HG02973 (cell line): ENCODE measurements at regions not wholly inside any gene's neighbourhood (a gene's known extent, or its start where the extent isn't known, plus 50 kb on each side); places are given as distances from the start of the nearest gene placed in this dataset.
A peak's percentile ranks its signal among the peaks of the same experiment; 100 is the strongest.

Experiments used
- ATAC-seq: cut with Tn5 transposase; IDR thresholded peaks from one replicate; pipeline ENCODE4 v1.9.1; 2021; ENCODE audit warnings: moderate library complexity; ENCODE audit not compliant: unreplicated experiment

- no peak for ATAC-seq
These were observed 70.4 kb upstream of the SMLR1 start for GRCh38 chr6:130756824-130757223.

GRCh38 chr6:130758813-130759212, 68.4 kb upstream of the SMLR1 start:
- no peak for ATAC-seq

- ATAC-seq: no peak
These were observed 67.2 kb upstream of the SMLR1 start for GRCh38 chr6:130760006-130760405.

GRCh38 chr6:130761286-130761685, 65.9 kb upstream of the SMLR1 start:
- ATAC-seq: no peak

GRCh38 chr6:130765181-130765727, 62.0 kb upstream of the SMLR1 start:
- no peak for ATAC-seq

GRCh38 chr6:130766239-130767144, 60.7 kb upstream of the SMLR1 start:
- no peak for ATAC-seq

GRCh38 chr6:130769861-130770260, 57.3 kb upstream of the SMLR1 start:
- ATAC-seq: no peak

- no peak for ATAC-seq
These were observed 55.5 kb upstream of the SMLR1 start for GRCh38 chr6:130771741-130772140.

GRCh38 chr6:130773860-130774259, 53.3 kb upstream of the SMLR1 start:
- ATAC-seq: no peak

GRCh38 chr6:130775411-130776012, 51.7 kb upstream of the SMLR1 start:
- ATAC-seq: no peak

GRCh38 chr6:130776287-130776925, 50.8 kb upstream of the SMLR1 start:
- ATAC-seq: peak; percentile 97
